ENCODE measurements at regions not wholly inside any gene's neighbourhood (a gene's known extent, or its start where the extent isn't known, plus 50 kb on each side); places are given as distances from the start of the nearest gene placed in this dataset.
A peak's percentile ranks its signal among the peaks of the same experiment; 100 is the strongest.

- no peak for DNase-seq (ENCODE audit: low spot score)
Observed at GRCh38 chr3:28088811-28089526, 152.4 kb upstream of the CMC1 start.

GRCh38 chr3:28089527-28089897 is 151.9 kb upstream of the CMC1 start:
- DNase-seq (ENCODE audit: low spot score), result no peak

- DNase-seq (ENCODE audit: low spot score), result no peak
Observed at GRCh38 chr3:28099296-28099695, 142.1 kb upstream of the CMC1 start.

- DNase-seq (ENCODE audit: low spot score), result no peak
Observed at GRCh38 chr3:28101705-28102104, 139.7 kb upstream of the CMC1 start.

- no peak for DNase-seq (ENCODE audit: low spot score)
Observed at GRCh38 chr3:28103861-28104260, 137.6 kb upstream of the CMC1 start.

- no peak for DNase-seq (ENCODE audit: low spot score)
Observed at GRCh38 chr3:28104896-28105534, 136.4 kb upstream of the CMC1 start.

GRCh38 chr3:28109829-28110228 is 131.6 kb upstream of the CMC1 start:
- no peak for DNase-seq (ENCODE audit: low spot score)

GRCh38 chr3:28110869-28111268 is 130.6 kb upstream of the CMC1 start:
- DNase-seq (ENCODE audit: low spot score), result no peak

- no peak for DNase-seq (ENCODE audit: low spot score)
Observed at GRCh38 chr3:28114893-28115292, 126.5 kb upstream of the CMC1 start.

GRCh38 chr3:28115316-28115715 is 126.1 kb upstream of the CMC1 start:
- no peak for DNase-seq (ENCODE audit: low spot score)

- DNase-seq (ENCODE audit: low spot score), result no peak
Observed at GRCh38 chr3:28117598-28117997, 123.8 kb upstream of the CMC1 start.

GRCh38 chr3:28118087-28118486 is 123.3 kb upstream of the CMC1 start:
- no peak for DNase-seq (ENCODE audit: low spot score)

- no peak for DNase-seq (ENCODE audit: low spot score)
Observed at GRCh38 chr3:28122227-28122626, 119.2 kb upstream of the CMC1 start.

GRCh38 chr3:28124882-28125281 is 116.5 kb upstream of the CMC1 start:
- DNase-seq (ENCODE audit: low spot score), result no peak

- DNase-seq (ENCODE audit: low spot score), result no peak
Observed at GRCh38 chr3:28125342-28125741, 116.1 kb upstream of the CMC1 start.

- no peak for DNase-seq (ENCODE audit: low spot score)
Observed at GRCh38 chr3:28130836-28131235, 110.6 kb upstream of the CMC1 start.

GRCh38 chr3:28132941-28133340 is 108.5 kb upstream of the CMC1 start:
- DNase-seq (ENCODE audit: low spot score), result no peak

- no peak for DNase-seq (ENCODE audit: low spot score)
Observed at GRCh38 chr3:28134198-28134597, 107.2 kb upstream of the CMC1 start.

GRCh38 chr3:28134792-28135375 is 106.5 kb upstream of the CMC1 start:
- peak; percentile 60 for DNase-seq (ENCODE audit: low spot score)

GRCh38 chr3:28136607-28137216 is 104.7 kb upstream of the CMC1 start:
- DNase-seq (ENCODE audit: low spot score), result no peak

GRCh38 chr3:28138043-28138610 is 103.3 kb upstream of the CMC1 start:
- no peak for DNase-seq (ENCODE audit: low spot score)

- no peak for DNase-seq (ENCODE audit: low spot score)
Observed at GRCh38 chr3:28139288-28139687, 102.1 kb upstream of the CMC1 start.
